GM12878 (cell line): ENCODE measurements at regions not wholly inside any gene's neighbourhood (a gene's known extent, or its start where the extent isn't known, plus 50 kb on each side); places are given as distances from the start of the nearest gene placed in this dataset.

Experiments
- ATAC-seq: fragments of 200-7000 bp; cut with Tn5 transposase; 3 replicates; pipeline ENCODE4 v1.9.1; 2020; ENCODE audit warnings: mild to moderate bottlenecking, moderate library complexity
- BruUV-seq: library from RNA; stranded (reverse); fragments of 400-500 nt; replicated peaks from 2 replicates; lab custom pipeline; 2021; lab: Mats Ljungman, UMichigan
- CTCF ChIA-PET: fragments of 300-600 bp; sonication (Branson Sonifier 250); formaldehyde crosslinking; extraction: SDS; loops from one replicate; lab custom pipeline; 2021; ENCODE audit warnings: inconsistent platforms; lab: Yijun Ruan, JAX
- POLR2A ChIA-PET: fragments of 350-600 bp; formaldehyde crosslinking; extraction: SDS; loops from one replicate; lab custom pipeline; 2021; ENCODE audit warnings: inconsistent platforms; lab: Charles Lee
- RAD21 ChIA-PET: fragments of 300-600 bp; sonication (Branson Sonifier 250); formaldehyde crosslinking; loops from one replicate; lab custom pipeline; 2023; ENCODE audit warnings: antibody characterized with exemption; ENCODE audit not compliant: unreplicated experiment; lab: Charles Lee
- SMC1A ChIA-PET: fragments of 300-600 bp; sonication (Branson Sonifier 250); formaldehyde crosslinking; loops from one replicate; lab custom pipeline; 2023; ENCODE audit not compliant: unreplicated experiment, uncharacterized antibody; lab: Charles Lee
- DNase-seq: peaks from one replicate; pipeline ENCODE4 v3.0.0-alpha.2; 2011; ENCODE audit warnings: low read depth, low spot score
- FAIRE-seq: peaks from 3 replicates; lab custom pipeline; 2011; peaks lifted over from hg19 to GRCh38; lab: Jason Lieb, UNC
- H2AFZ ChIP-seq: 2 replicates; pipeline ENCODE4 v1.6.0; 2011; ENCODE audit warnings: low read depth, low read length, control low read depth; ENCODE audit not compliant: control insufficient read depth
- H3K27ac ChIP-seq: 2 replicates; pipeline ENCODE4 v1.5.1; 2011; ENCODE audit warnings: control low read depth; ENCODE audit not compliant: control insufficient read depth, insufficient read depth
- H3K27me3 ChIP-seq, 2 experiments: replicated peaks in 1 of 2; 2 replicates each; pipeline versions ENCODE4 v1.6.0 to v1.6.1; 2011; ENCODE audit warnings: low read length in 1 of 2; ENCODE audit not compliant: control insufficient read depth in 2 of 2, insufficient read depth in 2 of 2
- H3K36me3 ChIP-seq, 2 experiments: 2 replicates each; pipeline ENCODE4 v1.5.1; 2011; ENCODE audit warnings: low read length in 1 of 2; ENCODE audit not compliant: control insufficient read depth in 2 of 2, insufficient read depth in 2 of 2
- H3K4me1 ChIP-seq: 2 replicates; pipeline ENCODE4 v1.6.1; 2011; ENCODE audit warnings: mild to moderate bottlenecking, low read length, moderate library complexity, mixed read lengths; ENCODE audit not compliant: control insufficient read depth, insufficient read depth
- H3K4me2 ChIP-seq: 2 replicates; pipeline ENCODE4 v1.6.0; 2011; ENCODE audit warnings: control low read depth; ENCODE audit not compliant: control insufficient read depth, insufficient read depth
- H3K4me3 ChIP-seq: fragments of 200-600 bp; sonication (generic); 2 replicates; pipeline ENCODE4 v1.5.1; 2016
- H3K79me2 ChIP-seq: 2 replicates; pipeline ENCODE4 v1.6.0; 2011; ENCODE audit warnings: low read length; ENCODE audit not compliant: control insufficient read depth, insufficient read depth
- H3K9ac ChIP-seq: 2 replicates; pipeline ENCODE4 v1.8.0; 2011; ENCODE audit warnings: low read length, control low read depth, mixed read lengths; ENCODE audit not compliant: control insufficient read depth, insufficient read depth
- H3K9me3 ChIP-seq: replicated peaks from 3 replicates; pipeline ENCODE4 v1.5.1; 2011; ENCODE audit warnings: mild to moderate bottlenecking, low read length; ENCODE audit not compliant: control insufficient read depth, insufficient read depth
- H4K20me1 ChIP-seq: 2 replicates; pipeline ENCODE4 v1.6.0; 2011; ENCODE audit not compliant: control insufficient read depth, insufficient read depth
- BACH1 ChIP-seq: fragments of 450-650 bp; IDR thresholded peaks from 2 replicates; pipeline ENCODE4 v1.6.1; 2017; ENCODE audit warnings: mild to moderate bottlenecking, borderline replicate concordance
- BCL3 ChIP-seq: IDR thresholded peaks from 2 replicates; pipeline ENCODE4 v1.6.1; 2011; ENCODE audit warnings: borderline replicate concordance, low read depth, mild to moderate bottlenecking, moderate library complexity, low read length; ENCODE audit not compliant: insufficient read depth, poor library complexity, severe bottlenecking
- ESRRA ChIP-seq: IDR thresholded peaks from 2 replicates; pipeline ENCODE4 v1.6.1; 2012; ENCODE audit warnings: mild to moderate bottlenecking, low read length, improper control_type of control experiment
- HSF1 ChIP-seq: fragments of 150-350 bp; IDR thresholded peaks from 2 replicates; pipeline ENCODE4 v1.6.1; 2014; ENCODE audit warnings: mild to moderate bottlenecking, low read depth, low read length
- KLF5 ChIP-seq: fragments of 450-650 bp; IDR thresholded peaks from 2 replicates; pipeline ENCODE4 v1.6.1; 2014; ENCODE audit warnings: mild to moderate bottlenecking; ENCODE audit not compliant: partially characterized antibody
- MTA2 ChIP-seq: fragments of 450-650 bp; IDR thresholded peaks from 2 replicates; pipeline ENCODE4 v1.6.1; 2016; ENCODE audit warnings: low read depth, mild to moderate bottlenecking, moderate library complexity
- NFIC ChIP-seq: IDR thresholded peaks from 2 replicates; pipeline ENCODE4 v1.6.1; 2012; ENCODE audit warnings: low read depth, mild to moderate bottlenecking, inconsistent platforms, low read length, moderate library complexity
- NKRF ChIP-seq: fragments of 450-650 bp; conservative IDR thresholded peaks from 2 replicates; pipeline ENCODE4 v1.6.1; 2017; ENCODE audit warnings: mild to moderate bottlenecking, moderate library complexity
- POU2F2 ChIP-seq: IDR thresholded peaks from 3 replicates; pipeline ENCODE4 v1.6.1; 2011; ENCODE audit warnings: low read depth, mild to moderate bottlenecking, low read length, borderline replicate concordance
- SPI1 ChIP-seq: IDR thresholded peaks from 2 replicates; pipeline ENCODE4 v1.6.1; 2011; ENCODE audit warnings: low read depth, mild to moderate bottlenecking, low read length, moderate library complexity, borderline replicate concordance; ENCODE audit not compliant: insufficient read depth
- SREBF1 ChIP-seq: IDR thresholded peaks from 2 replicates; pipeline ENCODE4 v1.6.1; 2012; ENCODE audit warnings: mild to moderate bottlenecking, low read length
- ZBTB11 ChIP-seq: fragments of 450-650 bp; formaldehyde crosslinking; IDR thresholded peaks from 2 replicates; pipeline ENCODE4 v1.5.0; 2022; ENCODE audit warnings: mild to moderate bottlenecking, missing genetic modification characterization
- ZNF384 ChIP-seq: IDR thresholded peaks from 2 replicates; pipeline ENCODE4 v1.6.1; 2012; ENCODE audit warnings: low read depth, mild to moderate bottlenecking, low read length, improper control_type of control experiment, borderline replicate concordance
- ZSCAN29 ChIP-seq: fragments of 450-650 bp; IDR thresholded peaks from 2 replicates; pipeline ENCODE4 v1.6.1; 2017; ENCODE audit warnings: mild to moderate bottlenecking, moderate library complexity
- WGBS: methylation state at CpG from one replicate; pipeline ENCODE4 v1.1.6; 2016; ENCODE audit warnings: low lambda C conversion rate; ENCODE audit not compliant: insufficient replicate concordance, insufficient coverage; ENCODE audit errors: missing lambda C conversion rate; 5-methylcytosine and 5-hydroxymethylcytosine counted together
- in situ Hi-C: fragments of 300-500 bp; cut with MboI; formaldehyde crosslinking; loops from 9 replicates; pipeline ENCODE4 v1.14.3; 2018; ENCODE audit warnings: mixed read lengths
- intact Hi-C: fragments of 100-400 bp; cut with micrococcal nuclease; formaldehyde crosslinking; loops from one replicate; pipeline ENCODE4 v1.14.2; 2022; ENCODE audit not compliant: unreplicated experiment

- ChIA-PET SMC1A (no interaction called here), POLR2A (interaction anchor here (0.6 kb wide), 1 partner anchor 123 kb away, joined by 3 read pairs; no protein-coding TSS in a partner anchor), RAD21 (no interaction called here), CTCF (interaction anchor here (0.7 to 1.2 kb wide), 2 partner anchors 28 to 1044 kb away, joined by 3 to 6 read pairs; no protein-coding TSS in a partner anchor)
- Histone ChIP-seq H3K4me3 (no peak overlapping the region), H2AFZ (no peak overlapping the region), H3K27ac (no peak overlapping the region), H3K27me3 (no peaks in the 10 kb centered on the region), H3K9ac (no peak overlapping the region), H3K36me3 (no peaks in the 10 kb centered on the region), H4K20me1 (no peaks in the 10 kb centered on the region), H3K9me3 (no peaks in the 10 kb centered on the region), H3K4me1 (no peaks in the 10 kb centered on the region), H3K4me2 (no peak overlapping the region), H3K79me2 (no peaks in the 10 kb centered on the region)
- FAIRE-seq (no peak), DNase-seq (no peak), ATAC-seq (no peak)
- in situ Hi-C loops, result no loop called here
- 0% methylated on average over 2 of the region's 2 CpGs for WGBS
- BruUV-seq, result no TSS peak
- intact Hi-C loops, result no loop called here
- TF ChIP-seq HSF1 (no peak), NFIC (no peak), POU2F2 (no peak), SREBF1 (no peak), NKRF (no peak), BACH1 (no peak), ZNF384 (no peak), ZSCAN29 (no peak), ZBTB11 (CRISPR knock-in tag) (no peak), MTA2 (no peak), SPI1 (no peak), KLF5 (no peak), BCL3 (no peak), ESRRA (no peak)
These were observed 84.8 kb downstream of the ADCYAP1 start for GRCh38 chr18:989425-989824.
